ENCODE measurements at regions not wholly inside any gene's neighbourhood (a gene's known extent, or its start where the extent isn't known, plus 50 kb on each side); places are given as distances from the start of the nearest gene placed in this dataset.

DNA sequence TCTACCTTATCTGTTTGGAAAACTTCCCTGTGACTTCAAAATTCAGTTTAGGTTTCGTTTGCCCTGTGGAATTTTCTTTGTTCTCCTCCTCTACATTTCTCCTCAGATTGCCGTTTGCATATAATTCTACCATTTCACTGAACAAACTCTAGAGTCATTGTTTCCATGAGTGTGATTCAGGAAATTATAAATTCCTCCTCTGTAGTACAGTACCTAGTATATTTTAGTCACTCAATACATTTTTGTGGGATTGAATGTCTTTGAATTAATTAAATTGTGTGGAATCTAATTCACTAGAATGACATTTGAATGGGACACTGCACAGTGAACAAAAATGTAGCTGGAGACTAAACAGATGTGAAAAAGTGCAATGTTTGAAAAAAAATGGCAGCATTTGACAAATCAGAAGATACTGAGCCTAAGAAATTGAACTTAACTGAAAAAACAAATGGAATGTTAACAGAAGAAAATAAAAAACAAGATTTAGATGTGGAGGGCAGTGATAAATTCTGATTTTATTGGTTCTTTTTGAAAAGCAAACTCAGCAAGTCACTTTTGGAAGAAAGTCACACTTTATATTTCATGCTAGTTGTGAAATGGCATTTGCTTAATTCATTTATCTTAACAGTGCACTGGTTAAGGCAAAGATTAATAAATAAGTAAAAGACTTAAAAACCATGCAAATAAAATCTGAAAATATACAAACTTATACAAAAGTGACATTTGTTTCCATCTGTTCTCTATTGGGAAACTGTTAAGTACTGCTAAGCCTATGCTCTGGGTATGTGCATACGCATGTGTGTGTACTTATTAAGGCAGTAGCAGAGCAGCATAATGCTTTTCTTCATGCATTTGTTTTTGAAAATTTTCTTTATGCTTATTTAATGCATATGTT lies 512.3 kb downstream of the FAT4 start:
- no peak for DNase-seq

DNA sequence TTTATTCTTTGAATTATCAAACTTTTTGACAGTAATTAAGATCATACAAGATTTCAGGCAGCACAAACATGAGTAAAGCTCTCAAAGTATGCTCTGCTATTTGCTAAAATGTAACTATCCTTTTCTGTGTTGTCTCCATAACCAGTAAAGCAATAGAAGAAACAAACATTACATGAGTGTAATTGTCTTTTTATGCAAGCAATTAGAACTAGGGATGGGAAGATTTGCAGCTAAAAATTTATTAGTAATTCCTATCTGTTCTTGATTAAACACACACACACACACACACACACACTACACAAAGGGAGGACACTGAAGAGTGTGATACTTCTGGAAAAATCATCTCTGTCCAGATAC lies 512.9 kb downstream of the FAT4 start:
- DNase-seq = no peak

DNA sequence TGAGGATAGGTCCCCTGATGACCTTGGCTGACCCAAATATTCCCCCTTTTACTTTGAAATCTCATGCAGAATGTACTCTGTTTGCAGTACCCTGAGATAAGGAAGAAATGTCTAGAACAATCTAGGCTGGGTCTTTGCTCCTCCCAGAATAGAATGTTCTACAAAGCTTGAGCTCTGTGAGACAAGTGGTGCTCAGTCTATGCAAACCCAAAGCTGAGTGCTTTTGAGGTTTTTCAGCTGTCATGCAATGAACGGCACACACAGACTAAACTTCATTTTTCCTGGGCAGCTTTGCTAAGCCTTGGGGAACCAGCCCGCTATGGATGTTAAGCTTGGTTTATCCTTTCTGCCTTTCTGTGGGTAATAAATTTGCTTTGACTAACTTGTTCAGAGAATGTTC lies 513.6 kb downstream of the FAT4 start:
- DNase-seq = no peak

DNA sequence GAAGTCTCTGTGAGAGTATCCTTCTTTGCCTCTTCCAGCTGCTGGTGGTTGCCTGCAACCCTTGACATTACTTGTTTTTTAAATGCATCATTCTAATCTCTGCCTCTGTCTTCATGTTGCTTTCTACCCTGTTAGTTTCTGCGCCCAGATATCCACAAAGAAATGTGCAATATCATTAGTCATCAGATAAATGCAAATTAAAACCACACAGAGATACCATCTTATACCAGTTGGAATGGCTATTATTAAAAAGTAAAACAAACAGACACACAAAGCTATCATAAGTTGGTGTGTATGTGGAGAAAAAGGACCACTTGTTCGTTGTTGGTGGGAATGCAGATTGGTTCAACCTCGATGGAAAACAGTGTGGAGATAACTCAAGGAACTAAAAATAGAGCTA lies 517.4 kb downstream of the FAT4 start:
- no peak for DNase-seq

DNA sequence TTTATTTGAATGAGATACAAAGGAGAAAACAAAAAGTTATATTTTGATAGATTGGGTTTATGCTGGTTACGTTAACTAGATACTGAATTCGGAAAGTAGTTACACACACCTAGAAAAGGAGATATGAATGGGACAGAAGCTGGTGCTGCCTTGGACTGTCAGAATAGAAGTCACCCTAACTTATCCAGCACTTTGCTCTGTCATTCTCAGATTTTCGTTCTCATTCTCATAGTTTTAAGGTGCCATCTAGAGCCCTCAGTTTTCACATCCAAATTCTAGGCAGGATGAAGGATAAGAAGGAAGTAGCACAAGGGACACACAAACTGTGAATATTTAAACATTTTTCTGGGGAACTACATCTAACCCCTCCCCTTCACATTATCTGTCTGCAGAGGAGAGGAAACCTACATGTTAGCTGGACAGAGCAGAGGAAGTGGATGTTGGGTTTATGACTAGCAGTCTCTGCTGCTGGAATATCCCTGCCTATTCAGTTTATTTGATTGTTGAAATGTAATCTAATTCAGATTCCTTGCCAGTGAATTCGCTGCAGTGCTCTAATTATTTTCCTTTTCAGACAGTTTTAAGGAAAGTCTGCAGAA lies 521.9 kb downstream of the FAT4 start:
- DNase-seq = peak; percentile 11

DNA sequence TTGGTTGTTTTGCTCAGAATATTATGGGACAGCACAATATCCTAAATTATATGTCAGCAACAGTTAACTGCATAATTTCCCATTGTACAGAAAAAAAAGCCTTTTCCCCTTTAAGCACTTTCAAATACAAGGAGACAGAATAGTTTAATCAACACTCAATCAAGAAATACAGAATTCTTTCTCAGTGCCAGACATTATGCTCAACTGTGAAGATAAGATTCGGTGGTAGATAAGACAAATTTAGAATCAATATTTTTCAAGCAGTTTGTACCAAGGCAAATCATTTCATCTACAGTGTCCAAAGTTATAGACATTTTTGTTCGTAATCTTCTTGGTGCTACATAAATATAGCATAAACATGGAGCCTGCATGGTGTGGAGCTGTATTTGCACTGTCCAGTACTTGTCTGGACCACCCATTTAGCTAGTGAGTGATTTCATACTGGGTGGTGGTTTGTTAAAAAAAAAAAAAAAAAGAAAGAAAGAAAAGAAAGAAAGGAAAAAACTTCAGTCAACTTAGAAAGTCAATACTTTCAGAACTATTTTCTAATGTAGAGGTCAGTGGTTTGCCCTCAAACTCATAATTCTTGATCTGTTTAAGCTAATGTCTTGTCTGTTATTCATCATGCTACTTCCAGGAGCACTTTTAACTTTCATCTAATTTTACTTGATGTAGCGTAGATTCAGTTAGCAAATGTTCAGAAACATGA lies 522.9 kb downstream of the FAT4 start:
- DNase-seq = no peak

DNA sequence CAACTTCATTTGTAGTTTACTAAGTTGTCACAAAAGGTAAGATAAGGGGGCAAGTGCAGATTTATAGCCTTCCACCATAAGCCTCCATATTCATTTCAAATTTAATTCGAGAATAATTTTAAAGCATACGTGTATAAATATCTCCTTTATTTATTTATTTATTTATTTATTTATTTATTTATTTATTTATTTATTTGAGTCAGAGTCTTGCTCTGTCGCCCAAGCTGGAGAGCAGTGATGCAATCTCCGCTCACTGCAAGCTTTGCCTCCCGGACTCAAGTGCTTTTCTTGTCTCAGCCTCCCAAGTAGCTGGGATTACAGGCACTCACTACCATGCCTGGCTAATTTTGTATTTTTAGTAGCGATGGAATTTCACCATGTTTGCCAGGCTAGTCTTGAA lies 523.4 kb downstream of the FAT4 start:
- no peak for DNase-seq

DNA sequence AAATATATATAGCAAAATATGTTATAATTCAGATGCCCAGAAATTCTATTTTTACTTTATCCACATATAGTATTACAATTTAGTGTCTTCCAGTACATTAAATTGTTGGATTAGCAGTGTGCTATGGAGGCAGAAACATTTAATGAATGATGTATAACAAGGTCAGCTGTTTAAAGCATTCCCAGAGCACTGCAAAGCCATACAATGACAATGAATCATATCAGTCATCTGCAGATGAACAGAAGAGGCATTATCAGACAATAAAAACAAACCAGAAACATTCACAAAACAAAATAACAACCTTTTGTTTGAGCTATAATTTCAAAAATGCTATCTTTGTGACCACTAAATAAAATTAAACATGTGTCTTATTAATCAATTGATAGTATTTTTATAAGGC lies 524.2 kb downstream of the FAT4 start:
- DNase-seq = no peak

DNA sequence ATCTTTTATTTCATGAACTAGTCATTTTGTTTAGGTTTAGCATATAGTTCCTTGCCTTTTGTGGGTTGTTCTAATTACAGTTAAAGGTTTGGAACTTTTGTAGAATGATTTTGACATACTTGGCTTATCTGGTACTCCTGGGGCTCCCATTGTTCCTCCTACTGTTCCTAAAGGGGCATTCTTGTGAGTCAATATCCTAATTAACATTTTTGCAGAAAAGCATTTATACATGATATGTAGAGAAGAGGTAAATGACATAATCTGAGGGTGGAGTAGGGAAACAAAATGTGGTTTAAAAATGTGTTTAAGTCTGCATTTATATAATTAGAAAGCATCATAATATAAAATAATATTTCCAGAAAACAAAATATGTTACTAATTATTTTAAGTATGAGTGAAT lies 529.2 kb downstream of the FAT4 start:
- DNase-seq = no peak

DNA sequence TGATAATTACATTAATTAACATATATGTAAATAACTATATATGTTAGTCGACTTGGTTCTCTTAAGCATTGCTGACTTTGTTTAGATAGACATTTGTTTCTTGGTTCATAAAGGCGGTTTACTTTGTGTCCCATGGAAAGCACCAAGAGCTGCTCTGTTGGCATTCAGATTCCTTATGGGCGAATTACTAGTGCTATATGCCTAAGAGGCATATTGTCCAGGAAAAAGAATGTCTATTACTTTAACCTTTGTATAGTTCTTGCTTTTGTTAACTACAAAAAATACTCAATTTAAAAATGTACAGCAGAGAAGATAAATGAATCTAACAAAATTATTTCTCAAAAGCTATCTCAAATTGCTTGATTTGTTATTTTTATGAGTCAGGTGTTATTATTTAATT lies 532.8 kb downstream of the FAT4 start:
- peak; percentile 36 for DNase-seq

DNA sequence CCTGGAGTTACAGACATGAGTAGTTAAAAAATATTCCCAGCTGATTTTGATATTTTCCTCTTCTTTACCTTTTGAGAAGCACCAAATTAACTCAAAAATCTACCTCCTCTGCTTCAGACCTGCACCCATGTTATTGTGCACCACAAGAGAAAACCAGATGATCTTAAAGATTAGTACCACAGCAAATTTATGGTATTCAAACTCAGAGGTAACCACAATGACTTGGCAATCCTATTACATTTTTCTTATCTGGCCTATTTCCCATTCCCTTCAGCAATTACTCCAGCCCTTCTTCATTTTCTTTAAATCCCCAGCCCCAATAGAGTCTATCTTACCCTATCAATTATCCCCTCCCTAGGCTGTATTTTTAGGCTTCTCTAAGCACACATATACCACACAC lies 535.1 kb downstream of the FAT4 start:
- no peak for DNase-seq

DNA sequence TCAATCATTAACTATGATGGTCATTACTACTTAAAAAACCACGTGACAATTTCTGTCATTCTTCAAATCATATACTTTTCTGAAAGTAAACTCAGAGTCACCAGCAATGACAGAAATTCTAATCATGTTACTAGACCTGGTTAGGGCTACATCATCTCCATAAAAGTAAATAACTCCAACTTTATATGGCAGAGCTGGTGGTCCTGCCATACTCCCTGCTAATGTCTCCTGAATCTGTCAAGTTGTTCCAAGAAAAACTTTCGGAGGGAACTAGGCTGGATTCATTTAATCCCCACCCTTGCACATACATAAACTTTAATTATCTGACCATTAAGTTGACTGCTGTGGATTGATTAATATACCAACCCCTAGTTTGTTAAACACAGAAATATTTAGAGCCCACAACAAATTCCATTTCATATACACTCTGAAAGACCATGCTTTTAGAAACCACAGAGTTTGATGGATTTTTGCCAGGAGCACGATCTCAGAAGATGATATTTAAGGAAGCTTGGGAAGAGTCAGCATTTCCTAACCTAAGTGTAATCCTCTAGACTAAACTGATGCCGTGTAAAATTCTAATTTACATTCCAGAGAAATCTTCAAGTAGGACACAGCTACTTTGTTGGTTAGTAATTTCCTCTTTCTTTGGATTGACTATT lies 577.0 kb downstream of the FAT4 start:
- DNase-seq = no peak

DNA sequence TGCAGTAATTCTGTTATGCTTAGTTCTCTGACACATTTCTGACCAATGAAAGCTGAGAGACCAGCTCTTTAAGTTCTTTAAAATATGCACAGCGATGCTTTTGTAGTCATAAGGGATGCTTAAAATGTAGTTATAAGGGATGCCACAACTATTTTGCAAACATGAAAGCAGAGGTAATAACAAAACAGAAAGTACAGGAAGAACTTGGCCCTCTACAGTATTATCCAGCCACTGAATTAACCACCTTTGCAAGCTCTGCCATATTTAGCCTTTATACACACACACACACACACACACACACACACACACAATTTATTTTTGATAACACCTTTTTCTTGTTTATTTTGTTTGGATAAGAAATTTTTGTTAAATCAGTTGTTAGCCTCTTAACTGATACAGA lies 590.0 kb downstream of the FAT4 start:
- DNase-seq = no peak

DNA sequence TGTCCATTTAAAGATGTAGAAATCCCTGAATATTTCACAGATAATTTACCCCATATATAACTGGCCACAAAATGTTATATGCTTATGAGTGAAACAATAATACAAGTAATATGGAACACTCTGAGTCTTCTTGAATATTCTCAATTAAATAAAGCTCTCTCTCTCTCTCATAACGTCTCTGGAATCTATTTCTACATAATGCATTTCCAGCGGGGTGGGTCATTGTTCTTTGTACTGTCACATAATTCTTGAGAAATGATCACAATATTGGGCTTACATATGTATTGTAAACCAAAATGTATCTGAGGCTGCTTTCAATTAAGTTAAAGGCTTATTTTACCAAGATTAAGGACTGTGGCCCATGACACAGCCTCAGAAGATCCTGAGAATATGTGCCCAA lies 596.3 kb downstream of the FAT4 start:
- DNase-seq = no peak

DNA sequence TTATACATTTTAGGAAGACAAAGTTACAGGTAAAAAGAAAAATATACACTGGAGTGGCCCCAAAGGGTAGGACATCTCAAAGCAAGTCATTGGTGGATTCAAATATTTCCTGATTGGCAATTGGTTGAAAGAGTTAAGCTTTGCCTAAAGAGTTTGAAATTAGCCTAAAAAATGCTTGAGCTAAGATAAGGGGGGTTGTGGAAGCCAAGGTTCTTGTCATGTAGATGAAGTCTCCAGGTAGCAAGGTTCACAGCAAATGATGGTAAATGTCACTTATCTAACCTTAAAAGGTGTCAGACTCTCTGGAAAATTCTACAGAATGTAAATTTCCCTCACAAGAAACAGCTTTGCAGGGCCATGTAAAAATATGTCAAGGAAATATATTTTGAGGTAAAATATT lies 596.7 kb downstream of the FAT4 start:
- DNase-seq = no peak

DNA sequence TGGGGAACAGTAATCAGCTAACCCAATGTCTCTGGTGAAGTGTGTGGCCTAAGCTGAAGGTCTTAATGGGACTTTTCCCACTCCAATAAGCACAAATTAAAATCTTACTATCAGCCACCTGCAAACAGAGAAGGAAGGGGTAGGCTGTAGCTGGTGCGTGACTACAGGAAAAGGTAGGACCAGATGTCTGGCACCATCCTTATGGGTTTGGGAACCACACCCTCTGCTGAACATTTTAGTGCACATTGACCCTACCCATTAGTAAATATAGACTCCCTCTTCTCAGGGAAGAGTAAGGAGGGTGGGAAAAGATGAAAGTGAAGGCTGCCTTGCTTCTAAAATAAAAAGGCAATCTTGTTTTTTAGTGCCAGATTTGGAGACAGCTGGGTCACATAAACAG lies 602.8 kb downstream of the FAT4 start:
- peak; percentile 60 for DNase-seq

DNA sequence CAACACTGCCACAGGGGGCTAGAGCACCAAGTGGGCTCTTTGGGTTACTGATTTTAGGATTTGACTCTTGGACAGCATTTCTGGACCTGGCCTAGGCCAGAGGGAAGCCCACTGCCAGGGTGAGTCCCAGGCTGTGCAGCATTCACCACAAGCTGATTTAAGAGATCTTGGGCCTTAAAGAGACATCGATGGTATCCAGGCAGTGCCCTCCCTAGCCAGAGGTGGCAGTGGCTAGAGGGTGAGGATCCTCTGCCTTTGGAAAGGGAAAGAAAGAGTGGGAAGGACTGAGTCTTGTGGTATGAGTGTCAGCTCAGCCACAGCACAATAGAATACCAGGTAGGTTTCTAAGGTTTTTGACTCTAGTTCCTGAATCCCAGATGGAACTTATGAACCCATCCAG lies 613.9 kb downstream of the FAT4 start:
- DNase-seq = no peak

DNA sequence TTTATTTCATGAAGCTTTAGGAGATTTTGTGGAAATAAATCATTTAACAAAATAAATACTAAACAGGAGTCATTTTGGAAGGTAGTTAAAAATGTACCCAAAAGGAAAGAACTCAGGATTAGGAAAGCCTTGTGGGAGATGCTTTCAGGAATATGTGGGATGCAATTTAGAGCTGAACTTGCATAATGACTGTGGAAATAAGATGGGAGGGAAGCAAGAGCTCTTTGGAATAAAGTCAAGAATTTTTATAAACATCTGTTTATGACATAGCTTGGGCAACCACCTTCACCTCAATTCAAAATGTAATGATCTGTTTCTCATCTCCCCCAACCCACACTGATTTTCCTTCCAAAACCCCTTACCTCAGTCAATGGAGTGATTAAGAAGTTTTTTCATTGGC lies 623.8 kb downstream of the FAT4 start:
- DNase-seq = no peak

DNA sequence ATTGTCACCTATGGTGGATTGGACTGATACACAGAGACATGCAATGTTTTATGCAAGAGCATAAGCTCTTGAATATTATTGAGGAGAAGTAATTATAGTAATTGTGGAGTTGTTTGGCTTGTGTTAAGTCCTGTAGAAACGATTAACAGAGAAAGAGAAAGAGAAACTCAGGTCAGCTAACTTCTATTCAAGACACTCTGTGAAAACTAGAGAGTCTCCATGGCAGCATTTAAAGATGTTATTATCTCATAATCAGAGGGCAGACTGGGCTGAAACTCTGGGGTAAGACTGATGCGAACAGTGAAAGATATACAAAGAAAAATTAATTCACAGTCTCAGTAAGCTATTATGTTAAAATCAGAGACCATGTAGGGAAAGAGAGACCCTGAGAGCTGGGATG lies 625.7 kb downstream of the FAT4 start:
- no peak for DNase-seq

DNA sequence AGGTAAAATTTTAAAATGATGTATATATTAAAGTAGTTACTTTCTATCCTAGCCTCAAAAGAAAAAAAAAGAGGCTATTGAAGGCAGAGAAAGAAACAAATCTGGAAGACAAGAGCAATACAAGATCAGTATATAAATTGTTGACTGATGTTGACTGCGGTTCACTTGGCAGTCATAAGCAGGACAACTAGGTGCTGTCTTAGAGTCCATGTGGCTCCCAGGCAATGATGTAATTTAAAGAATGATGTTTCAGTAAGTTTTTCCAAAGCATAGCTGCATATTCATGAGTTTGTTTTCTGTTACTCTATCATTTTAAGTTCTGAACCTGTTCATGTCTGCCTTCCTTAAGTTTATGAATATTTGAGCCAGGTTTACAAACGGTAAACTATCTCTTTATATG lies 630.2 kb downstream of the FAT4 start:
- DNase-seq = no peak

DNA sequence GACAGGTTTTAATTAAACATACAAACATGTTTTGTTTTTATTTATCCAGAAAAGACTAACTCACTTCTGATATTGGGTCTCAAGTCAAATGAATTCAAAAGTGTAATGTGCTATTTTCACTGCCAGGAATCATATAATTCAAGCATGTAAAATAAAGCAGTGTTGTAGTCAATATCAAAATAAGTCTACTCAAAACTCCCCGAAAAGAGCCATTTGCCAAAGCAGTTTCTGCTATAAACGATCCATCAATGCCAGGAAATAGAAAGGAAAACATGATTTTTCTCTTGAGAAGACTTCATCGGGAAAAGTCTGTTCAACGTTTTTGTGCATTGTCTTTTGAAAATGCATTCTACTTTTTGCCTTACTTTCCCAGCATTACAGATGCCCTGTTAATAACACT lies 633.3 kb downstream of the FAT4 start:
- DNase-seq = no peak

DNA sequence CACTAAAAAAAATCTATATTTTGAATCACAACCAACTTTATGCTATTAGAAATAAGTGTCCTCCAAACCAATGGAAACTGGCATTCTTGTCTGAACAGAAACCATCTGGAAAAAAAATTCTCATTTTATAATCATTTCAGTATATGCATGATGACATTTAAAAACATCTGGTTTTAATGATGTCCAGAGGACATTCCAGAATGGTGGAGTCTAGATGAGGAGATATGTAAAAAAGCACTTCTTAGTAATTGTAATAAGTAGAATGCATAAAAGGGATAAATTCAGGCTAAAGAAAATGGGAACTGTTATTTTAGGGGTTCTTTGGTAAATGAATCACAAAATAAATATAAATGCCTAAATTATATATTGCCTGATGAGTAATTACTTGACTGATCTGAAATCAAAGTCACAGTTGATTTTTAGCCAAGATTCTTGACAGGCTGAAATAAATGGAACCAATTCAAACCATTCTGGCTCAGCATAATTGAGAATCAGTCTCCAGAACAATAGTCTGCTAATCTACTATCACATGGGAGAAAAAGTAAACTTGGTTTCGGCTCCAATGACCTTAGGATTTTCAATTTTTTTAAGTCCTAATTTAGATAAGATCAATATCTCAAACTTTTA lies 636.6 kb downstream of the FAT4 start:
- DNase-seq = peak; percentile 30

DNA sequence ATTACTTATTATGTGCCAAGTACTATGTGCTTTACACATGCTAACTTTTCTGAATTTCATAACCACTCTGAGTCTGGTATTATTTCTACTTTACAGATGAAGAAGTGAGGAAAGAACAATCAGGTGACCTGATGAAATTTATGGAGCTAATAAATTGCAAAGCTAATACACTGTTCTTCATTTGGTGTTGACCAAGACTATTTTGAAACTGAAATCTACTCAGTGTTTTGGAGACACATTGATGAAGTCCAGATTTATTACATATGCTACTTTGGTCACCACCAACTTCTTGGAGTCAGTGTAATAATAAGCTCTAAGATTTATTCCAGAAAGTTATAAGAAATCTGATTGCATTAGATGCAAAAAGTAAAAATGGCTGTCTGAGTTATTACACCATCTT lies 637.9 kb downstream of the FAT4 start:
- no peak for DNase-seq
